ENCODE measurements at regions not wholly inside any gene's neighbourhood (a gene's known extent, or its start where the extent isn't known, plus 50 kb on each side); places are given as distances from the start of the nearest gene placed in this dataset.

DNA sequence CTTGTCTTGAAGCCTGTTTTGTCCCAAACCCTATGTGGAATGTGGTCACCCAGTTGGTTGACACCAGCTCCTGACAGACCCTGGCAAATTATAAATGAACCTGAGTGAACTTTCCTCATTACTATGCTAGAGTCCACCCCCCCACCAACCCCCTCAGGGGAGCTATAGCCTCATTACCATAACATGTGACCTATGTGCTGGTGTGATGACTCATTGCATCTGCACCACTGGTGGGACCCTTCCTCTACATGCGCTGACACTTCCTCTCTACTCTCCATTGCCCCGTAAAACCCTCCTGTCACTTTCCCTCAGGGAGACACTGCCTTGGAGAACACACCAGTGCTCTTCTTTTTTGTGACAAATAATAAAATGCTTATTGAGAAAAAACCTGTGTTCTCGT is 105.0 kb upstream of the SESN3 start:
- in situ Hi-C loops (cut with MboI; ENCODE audit: low pct_ligation_motif_present in 1 of 4, low pct_unique_long_range_greater_than_20kb in 1 of 4, low sequenced_read_pairs in 3 of 4) (no loop called here), intact Hi-C loops (cut with DNase I; ENCODE audit: low total_unique reads) (loop anchor here (10.0 kb wide), 2 partner anchors 101 to 369 kb away; partner anchors contain the start of gene SESN3)
- Histone ChIP-seq H3K27ac (no peak overlapping the region), H3K27me3 (no peaks in the 10 kb centered on the region), H3K4me1 (peaks cover 14 to 32% (median 23%) of the 10 kb centered on the region in 4 donors), H3K36me3 (no peaks in the 10 kb centered on the region), H3K4me3 (no peak overlapping the region), H3K9me3 (no peaks in the 10 kb centered on the region)
- 85 to 100% methylated on average over 1 to 3 of the region's 3 CpGs for whole genome bisulfite sequencing, 2 donors (ENCODE audit: low coverage in 1 of 2)
- DNase-seq: no peak
- TF ChIP-seq, protein P1, sequence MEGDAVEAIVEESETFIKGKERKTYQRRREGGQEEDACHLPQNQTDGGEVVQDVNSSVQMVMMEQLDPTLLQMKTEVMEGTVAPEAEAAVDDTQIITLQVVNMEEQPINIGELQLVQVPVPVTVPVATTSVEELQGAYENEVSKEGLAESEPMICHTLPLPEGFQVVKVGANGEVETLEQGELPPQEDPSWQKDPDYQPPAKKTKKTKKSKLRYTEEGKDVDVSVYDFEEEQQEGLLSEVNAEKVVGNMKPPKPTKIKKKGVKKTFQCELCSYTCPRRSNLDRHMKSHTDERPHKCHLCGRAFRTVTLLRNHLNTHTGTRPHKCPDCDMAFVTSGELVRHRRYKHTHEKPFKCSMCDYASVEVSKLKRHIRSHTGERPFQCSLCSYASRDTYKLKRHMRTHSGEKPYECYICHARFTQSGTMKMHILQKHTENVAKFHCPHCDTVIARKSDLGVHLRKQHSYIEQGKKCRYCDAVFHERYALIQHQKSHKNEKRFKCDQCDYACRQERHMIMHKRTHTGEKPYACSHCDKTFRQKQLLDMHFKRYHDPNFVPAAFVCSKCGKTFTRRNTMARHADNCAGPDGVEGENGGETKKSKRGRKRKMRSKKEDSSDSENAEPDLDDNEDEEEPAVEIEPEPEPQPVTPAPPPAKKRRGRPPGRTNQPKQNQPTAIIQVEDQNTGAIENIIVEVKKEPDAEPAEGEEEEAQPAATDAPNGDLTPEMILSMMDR (IDR thresholded peaks at IDR 0.05): no peak
- TF ChIP-seq POLR2AphosphoS5 (IDR thresholded peaks at IDR 0.05) (no peak), EP300 (IDR thresholded peaks at IDR 0.05; ENCODE audit: low read depth) (no peak), POLR2A (IDR thresholded peaks at IDR 0.05) (no peak)

DNA sequence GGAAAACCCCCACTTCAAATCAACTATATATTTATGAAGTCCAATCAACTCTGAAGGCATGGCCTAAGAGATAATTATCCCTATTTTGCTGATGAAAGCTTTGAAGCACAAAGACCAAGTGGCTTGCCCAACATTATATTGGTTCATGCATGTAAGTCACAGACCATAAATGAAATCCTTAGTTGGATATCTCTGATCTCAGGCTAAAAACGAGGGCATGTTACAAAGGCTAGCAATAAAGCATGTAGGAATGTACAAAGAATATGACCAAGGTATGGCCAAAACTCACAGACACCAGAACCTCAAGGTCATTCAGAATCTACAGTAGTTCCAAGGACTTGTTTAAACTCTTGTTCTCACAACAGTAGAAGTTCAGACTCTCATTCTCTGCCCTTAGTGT is 100.2 kb upstream of the SESN3 start:
- no peak overlapping the region for H3K4me3 ChIP-seq
- TF ChIP-seq POLR2AphosphoS5 (IDR thresholded peaks at IDR 0.05) (no peak), EP300 (IDR thresholded peaks at IDR 0.05; ENCODE audit: low read depth) (no peak), POLR2A (IDR thresholded peaks at IDR 0.05) (no peak)
- TF ChIP-seq, protein P1 (IDR thresholded peaks at IDR 0.05): no peak
- H3K9me3 ChIP-seq: no peaks in the 10 kb centered on the region
- H3K27ac ChIP-seq: no peak overlapping the region
- 60 to 67% methylated on average over 1 of the region's 1 CpG for WGBS, 2 donors (ENCODE audit: low coverage in 1 of 2)
- intact Hi-C loops (cut with DNase I; ENCODE audit: low total_unique reads) (loop anchor here (10.0 kb wide), 2 partner anchors 96 to 374 kb away; partner anchors contain the start of gene SESN3), in situ Hi-C loops (cut with MboI; ENCODE audit: low pct_ligation_motif_present in 1 of 4, low pct_unique_long_range_greater_than_20kb in 1 of 4, low sequenced_read_pairs in 3 of 4) (no loop called here)
- no peaks in the 10 kb centered on the region for H3K4me1 ChIP-seq
- no peaks in the 10 kb centered on the region for H3K27me3 ChIP-seq
- no peak for DNase-seq
- no peaks in the 10 kb centered on the region for H3K36me3 ChIP-seq

DNA sequence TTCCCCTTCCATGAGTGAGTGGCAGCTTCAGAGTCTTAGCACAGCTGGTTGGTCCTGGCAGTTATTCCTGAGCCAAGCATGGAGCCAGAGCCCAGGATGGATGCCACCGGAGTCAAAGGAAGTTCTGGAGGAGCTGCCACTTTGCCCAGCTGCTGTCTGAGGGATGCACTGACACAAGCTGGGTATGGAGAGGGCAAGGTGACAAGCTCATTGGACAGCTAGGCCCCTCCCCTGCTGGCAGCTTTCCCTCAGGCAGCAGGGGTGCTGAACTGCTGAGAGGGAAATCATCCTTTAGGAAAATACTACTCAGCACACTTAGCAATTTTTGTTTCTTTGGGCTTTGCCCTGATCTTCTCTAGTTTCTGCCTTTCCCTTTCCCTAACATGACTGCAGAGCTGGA is 99.3 kb upstream of the SESN3 start:
- no peaks in the 10 kb centered on the region for H3K36me3 ChIP-seq
- no peak for DNase-seq
- no peaks in the 10 kb centered on the region for H3K9me3 ChIP-seq
- TF ChIP-seq, protein P1 (IDR thresholded peaks at IDR 0.05): no peak
- TF ChIP-seq EP300 (IDR thresholded peaks at IDR 0.05; ENCODE audit: low read depth) (no peak), POLR2A (IDR thresholded peaks at IDR 0.05) (no peak), POLR2AphosphoS5 (IDR thresholded peaks at IDR 0.05) (no peak)
- intact Hi-C loops (cut with DNase I; ENCODE audit: low total_unique reads) (loop anchor here (10.0 kb wide), 2 partner anchors 96 to 374 kb away; partner anchors contain the start of gene SESN3), in situ Hi-C loops (cut with MboI; ENCODE audit: low pct_ligation_motif_present in 1 of 4, low pct_unique_long_range_greater_than_20kb in 1 of 4, low sequenced_read_pairs in 3 of 4) (no loop called here)
- H3K4me3 ChIP-seq: no peak overlapping the region
- no peaks in the 10 kb centered on the region for H3K4me1 ChIP-seq
- 100% methylated on average over 1 of the region's 1 CpG; no CpG with 5 or more reads in 1 of the 2 donors for WGBS, 2 donors (ENCODE audit: low coverage in 1 of 2)
- H3K27ac ChIP-seq: no peak overlapping the region
- no peaks in the 10 kb centered on the region for H3K27me3 ChIP-seq

DNA sequence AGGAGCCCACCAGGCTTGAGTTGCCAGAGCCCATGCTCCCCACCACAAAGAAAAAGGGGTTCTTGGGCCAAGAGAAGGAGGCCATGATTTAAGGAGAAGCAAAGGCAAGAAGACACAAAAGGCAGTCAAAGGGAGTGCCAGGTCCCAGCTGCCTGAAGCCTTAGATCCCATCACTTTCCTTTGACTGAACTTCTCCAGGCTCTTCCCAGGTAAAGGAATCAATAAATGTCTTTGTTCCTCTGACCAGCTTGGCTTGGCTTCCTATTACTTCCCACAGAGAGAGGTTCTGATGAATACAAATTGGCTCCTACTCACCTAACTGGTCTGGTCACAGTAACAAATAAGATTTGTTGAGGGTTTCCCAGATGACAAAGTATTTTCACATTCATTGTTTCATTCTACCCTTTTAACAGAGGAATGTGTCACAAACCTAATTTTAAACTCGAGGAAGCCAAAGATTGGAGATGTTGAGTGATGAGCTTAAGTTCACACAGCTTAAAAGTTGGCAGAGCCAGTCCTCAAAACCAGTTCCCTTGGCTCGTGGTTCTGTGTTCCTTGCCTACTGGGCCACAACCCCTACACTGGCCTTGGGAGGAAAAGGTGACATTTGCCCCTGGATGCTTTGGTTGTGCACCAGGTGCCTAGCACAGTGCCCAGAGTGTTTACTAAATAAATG is 96.4 kb upstream of the SESN3 start:
- in situ Hi-C loops (cut with MboI; ENCODE audit: low pct_ligation_motif_present in 1 of 4, low pct_unique_long_range_greater_than_20kb in 1 of 4, low sequenced_read_pairs in 3 of 4): no loop called here

More for the DNA sequence above, 96.4 kb upstream of the SESN3 start:
- intact Hi-C loops (cut with DNase I; ENCODE audit: low total_unique reads): no loop called here
- H3K36me3 ChIP-seq: no peaks in the 10 kb centered on the region
- WGBS, 2 donors (ENCODE audit: low coverage in 1 of 2): 82% methylated on average over 2 of the region's 2 CpGs; no CpG with 5 or more reads in 1 of the 2 donors
- no peak for TF ChIP-seq EP300 (IDR thresholded peaks at IDR 0.05; ENCODE audit: low read depth)
- TF ChIP-seq POLR2A (IDR thresholded peaks at IDR 0.05): no peak
- TF ChIP-seq POLR2AphosphoS5 (IDR thresholded peaks at IDR 0.05): no peak
- TF ChIP-seq, protein P1 (IDR thresholded peaks at IDR 0.05): no peak
- H3K27ac ChIP-seq: no peak overlapping the region
- no peak for DNase-seq
- H3K9me3 ChIP-seq: no peaks in the 10 kb centered on the region
- no peaks in the 10 kb centered on the region for H3K4me1 ChIP-seq
- no peak overlapping the region for H3K4me3 ChIP-seq
- no peaks in the 10 kb centered on the region for H3K27me3 ChIP-seq

Data from transverse colon (tissue), 4 donors.